OCI-LY7 (cell line): ENCODE measurements at regions not wholly inside any gene's neighbourhood (a gene's known extent, or its start where the extent isn't known, plus 50 kb on each side); places are given as distances from the start of the nearest gene placed in this dataset.

Experiments
- CTCF ChIP-seq: fragments of 200-600 bp; sonication (generic); conservative IDR thresholded peaks from 2 replicates; pipeline ENCODE4 v1.5.1; 2014; ENCODE audit warnings: mild to moderate bottlenecking, antibody characterized with exemption, low read length, moderate library complexity, mixed read lengths
- EZH2phosphoT487 ChIP-seq: fragments of 200-600 bp; sonication (generic); IDR thresholded peaks from 2 replicates; pipeline ENCODE4 v1.6.1; 2018; ENCODE audit warnings: low read depth, borderline replicate concordance, mild to moderate bottlenecking, mixed run types, antibody characterized with exemption, low read length, moderate library complexity, mixed read lengths

- no peak for TF ChIP-seq CTCF
- no peak for TF ChIP-seq EZH2phosphoT487
Observed at GRCh38 chr17:72046178-72046577, 74.6 kb upstream of the SOX9 start.
